ENCODE measurements at regions not wholly inside any gene's neighbourhood (a gene's known extent, or its start where the extent isn't known, plus 50 kb on each side); places are given as distances from the start of the nearest gene placed in this dataset.
A peak's percentile ranks its signal among the peaks of the same experiment; 100 is the strongest.

DNA sequence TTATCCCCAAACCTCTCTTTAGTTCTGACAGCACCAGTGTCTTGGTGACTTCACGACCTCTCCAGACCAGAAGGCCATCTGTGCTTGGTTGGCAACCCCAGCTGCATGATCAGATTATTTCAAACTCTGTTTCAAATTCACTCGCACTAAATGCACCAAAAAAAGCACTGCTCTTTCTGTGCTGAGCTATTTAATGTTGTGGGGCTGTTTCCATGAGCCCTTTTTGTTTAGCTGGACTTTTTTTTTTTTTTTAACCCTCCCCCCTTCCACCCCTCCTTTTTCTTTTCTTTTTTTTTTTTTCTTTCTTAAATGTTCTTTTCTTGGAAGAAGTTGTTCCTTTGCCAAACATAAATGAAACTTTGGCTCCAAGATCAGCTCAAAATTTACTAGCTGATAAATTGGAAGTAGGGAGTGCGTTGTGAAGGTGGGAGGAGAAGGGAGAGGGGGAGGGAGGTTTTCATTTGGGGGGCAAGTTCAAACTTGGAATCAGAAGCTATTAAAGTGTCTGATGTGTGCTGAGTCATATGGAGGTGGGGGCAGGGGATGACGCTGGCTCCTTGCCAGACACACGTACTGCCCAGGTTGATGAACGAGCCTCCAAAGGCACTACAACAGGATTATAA is 543.0 kb upstream of the TNP1 start:
- DNase-seq = no peak

DNA sequence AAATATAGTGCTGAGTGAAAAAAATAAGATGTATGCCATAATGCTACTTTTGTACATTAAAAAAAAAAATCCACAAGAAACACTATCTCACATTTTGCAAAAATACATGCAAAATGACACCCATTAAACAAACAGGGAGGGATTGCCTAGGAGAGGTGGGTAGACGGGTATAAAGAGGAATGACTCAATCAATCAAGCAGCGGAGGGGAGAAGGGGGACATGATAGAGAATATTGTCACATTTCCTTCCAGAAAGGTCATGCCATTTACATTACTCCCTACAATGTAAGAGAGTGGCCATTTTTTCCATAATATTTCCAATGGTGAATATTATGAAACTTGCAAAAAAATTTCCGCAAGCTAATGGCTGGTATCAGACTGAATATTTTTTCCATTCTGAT is 542.3 kb upstream of the TNP1 start:
- DNase-seq = no peak

DNA sequence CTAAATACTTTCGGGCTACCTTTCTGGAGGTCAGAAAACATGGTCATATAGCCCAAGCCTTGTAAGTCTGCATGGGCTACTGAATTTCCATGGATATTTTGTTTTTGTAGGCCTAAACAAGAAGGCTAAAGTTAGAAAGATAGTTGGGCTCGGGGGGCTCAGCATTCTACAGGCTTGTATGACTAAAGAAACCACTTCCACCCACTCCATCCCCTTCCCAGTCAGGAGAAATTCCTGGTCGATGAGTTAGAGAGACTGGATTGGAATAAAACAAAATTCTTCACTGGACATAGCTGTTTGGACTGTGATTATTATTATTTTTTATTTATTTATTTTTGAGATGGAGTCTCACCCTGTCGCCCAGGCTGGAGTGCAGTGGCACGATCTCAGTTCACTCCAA is 539.4 kb upstream of the TNP1 start:
- DNase-seq = no peak

DNA sequence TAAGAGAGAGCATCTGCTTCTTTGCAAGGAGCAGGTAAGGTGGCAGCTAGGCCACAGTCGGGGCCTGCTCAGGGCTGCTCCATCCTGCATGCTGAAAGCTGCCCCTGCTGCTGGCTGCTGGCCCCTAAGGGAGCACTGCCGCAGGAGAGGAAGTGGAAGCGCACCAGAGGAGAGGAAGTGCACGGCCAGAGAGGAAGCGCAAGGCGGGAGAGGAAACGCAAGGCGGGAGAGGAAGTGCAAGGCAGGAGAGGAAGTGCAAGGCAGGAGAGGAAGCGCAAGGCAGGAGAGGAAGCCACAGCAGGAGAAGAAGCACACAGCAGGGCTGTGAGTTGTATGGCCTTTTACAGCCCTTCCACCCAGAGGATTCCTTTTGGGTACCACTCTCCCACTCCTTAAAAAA is 539.0 kb upstream of the TNP1 start:
- DNase-seq = no peak

DNA sequence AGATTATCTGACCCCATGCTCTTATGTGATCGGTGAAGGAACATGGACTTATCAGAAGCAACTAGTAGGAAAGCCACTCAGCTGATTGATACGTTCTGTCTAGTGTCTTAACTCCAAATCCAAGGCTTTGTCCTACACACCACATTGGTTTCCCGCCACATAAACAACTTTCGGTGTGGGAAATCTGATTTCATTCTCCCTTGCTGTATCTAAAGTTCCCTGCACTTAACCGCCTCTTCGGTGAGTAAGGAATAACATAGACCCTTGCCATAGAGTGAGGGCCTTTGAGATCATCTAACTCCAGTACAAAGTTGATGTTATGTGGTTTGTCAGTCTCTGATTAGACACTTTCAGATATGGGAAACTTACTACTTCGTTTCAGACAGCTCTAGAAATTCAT is 538.2 kb upstream of the TNP1 start:
- no peak for DNase-seq

DNA sequence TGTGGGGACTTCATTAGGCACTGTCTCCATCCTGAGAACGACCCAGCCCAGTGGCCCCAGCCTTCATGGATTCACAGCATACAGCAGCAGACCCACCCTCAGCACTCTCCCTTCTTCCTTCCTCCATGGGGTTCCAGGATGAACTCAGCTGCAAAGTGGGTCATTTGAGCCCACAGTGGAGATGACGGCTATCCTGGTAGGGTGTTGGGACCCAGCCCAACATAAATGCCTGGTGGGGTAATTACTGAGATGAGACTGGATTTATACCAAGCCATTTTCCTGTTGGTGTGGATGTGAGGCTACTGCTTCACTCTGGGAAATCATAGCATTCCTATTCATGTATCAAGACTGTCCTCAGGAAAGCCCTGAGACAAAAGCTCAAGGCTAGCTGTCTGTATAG is 536.7 kb upstream of the TNP1 start:
- DNase-seq = no peak

DNA sequence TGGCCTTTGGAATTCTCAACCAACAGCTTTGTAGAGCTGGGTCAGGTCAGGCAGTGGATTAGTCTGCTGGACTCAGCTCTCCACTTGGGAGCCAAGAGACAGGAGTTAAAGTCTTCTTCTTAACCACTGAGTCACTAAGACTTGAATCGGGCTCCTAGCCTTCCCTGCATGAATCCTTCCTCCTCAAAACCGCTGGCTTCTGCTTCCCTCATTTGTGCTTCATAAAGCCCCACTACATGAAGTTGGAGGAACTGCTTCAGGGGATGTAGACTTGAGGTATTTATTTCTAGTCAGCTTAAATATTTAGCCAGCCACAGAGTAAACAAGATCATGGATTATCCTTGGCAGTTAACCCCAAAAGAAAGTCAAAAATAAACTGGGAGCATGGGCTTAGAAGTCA is 536.3 kb upstream of the TNP1 start:
- no peak for DNase-seq

DNA sequence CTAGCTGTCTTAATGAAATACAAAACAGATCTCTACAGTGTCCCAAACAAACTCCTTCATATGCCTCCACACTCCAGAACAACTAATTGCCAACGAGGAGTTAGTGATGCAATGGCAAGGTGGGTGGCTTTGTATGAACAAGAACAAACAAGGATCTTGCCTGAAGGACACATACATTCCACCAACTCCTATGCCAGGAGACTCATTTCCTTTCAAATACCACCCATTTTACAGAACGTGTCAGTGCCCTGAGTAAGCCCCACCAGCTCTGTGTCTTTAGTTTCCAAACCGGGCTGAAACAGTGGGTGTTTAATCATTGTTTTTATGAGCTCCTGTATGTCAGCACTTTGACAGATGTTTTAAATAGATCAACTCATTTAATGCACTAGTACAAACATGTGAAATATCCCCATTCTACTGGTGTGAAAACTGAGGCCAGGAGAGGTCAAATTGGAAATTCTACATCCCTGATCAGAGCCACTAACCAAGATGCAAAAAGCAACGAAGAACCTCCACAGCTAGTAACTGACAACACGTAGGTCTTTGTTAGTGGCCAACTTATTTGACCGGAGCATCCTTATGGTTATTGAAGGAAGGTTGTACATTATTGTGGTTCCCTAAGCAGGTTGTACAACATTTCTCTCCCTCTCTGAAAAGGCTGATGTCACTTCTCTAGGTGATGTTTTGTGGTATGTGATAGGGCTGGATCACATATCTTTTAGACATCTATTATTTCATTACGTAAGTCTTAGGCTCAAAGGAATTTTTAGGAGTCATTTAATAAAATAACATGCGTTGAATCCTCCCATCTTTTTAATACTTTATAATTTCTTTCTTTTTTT is 534.9 kb upstream of the TNP1 start:
- DNase-seq = no peak

DNA sequence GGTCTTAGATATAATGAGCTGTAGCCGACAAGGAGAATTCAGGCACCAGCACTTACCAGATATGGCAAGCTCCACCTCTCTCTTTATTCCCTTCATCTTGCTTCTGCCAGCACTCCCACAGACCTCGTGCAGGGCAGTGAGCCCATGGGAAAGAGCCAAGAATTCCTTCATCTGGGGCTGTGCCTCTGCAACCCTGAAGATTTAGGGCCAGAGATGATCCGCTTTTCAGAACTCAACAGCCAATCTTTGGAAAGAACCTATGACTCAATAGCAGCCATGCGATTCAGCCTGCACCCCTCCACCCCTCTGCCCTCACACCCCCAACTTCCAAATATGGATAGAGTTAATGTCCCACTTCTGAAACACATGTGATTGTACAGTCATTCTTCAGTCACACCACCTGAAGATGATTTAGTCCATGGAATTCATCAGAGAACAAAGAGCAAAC is 533.7 kb upstream of the TNP1 start:
- DNase-seq = no peak

DNA sequence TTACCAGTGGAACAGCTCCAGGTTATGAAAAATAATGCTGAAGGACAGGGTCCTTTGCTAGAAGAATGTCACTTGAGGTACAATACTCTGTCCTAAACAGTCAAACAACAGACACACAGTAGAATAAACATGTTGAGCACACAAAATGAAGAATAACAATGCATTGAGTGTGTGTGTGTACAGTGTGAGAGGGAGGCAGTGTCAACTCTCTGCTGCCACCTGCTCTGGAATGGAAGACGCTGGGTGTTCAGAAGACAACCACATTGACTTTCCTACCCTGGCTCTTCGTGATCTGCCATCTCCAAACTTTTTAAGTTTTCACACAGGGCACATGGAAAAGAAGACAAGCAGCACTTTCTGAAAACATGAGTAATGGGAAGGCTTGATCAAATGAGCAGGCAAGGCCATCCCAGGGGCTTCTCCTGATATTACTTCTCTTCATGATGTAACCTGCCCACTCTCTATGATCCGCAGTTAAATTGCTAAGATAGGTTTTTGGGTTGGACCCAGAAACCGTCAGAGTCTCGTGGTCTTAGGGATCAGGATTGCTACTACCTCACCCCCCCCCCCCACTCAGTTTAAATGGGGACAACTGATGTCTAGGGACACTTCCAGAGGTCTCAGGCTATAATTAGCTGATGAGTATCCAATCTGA is 533.2 kb upstream of the TNP1 start:
- DNase-seq = no peak

DNA sequence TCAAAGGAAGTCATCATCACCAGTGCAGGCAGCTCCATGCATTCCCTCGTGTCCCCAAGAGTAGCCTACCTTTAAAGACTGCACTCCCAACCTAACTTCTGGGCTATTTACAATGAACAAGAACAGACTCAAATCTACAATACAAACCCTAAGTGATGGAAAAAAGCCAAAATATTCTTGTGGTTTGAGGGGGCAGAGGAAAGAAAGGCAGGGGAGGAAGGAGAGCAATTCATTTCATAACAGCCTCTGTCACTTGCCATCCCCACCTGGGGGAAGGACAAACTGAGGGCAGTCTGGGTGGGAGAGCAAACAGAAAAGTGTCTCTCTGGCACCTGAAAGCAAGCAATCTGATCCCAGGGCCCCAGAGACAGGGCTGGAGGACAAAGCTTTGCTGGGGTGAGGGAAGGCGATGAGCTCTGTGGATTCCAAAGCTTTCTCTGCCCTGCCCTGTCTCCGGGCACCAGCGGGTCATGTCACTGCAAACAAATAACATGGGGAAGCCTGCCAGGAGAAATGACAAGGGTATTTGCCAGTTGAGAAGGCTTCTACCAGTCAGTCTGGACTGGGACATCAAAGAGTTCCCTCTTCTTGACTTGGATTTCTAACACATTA is 528.0 kb upstream of the TNP1 start:
- no peak for DNase-seq

DNA sequence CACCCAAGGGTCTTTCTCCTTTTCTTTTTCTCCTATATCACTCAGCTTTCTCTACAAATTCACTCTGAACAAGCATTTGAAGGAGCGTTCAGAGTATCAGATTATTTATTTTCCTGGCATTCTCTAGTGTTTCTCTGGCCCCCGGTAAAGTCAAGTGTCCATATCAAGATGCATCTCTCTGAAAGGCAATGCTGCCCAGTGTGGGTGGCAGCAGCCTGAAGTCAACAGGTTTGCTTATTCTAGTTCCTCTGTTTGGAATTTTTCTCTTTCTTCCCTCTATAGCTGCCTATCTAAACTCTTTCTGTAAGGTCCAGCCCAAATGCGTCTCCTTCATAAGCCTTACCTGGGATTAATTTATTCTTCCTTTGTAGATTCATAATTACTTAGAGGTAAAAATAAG is 526.2 kb upstream of the TNP1 start:
- DNase-seq = no peak

DNA sequence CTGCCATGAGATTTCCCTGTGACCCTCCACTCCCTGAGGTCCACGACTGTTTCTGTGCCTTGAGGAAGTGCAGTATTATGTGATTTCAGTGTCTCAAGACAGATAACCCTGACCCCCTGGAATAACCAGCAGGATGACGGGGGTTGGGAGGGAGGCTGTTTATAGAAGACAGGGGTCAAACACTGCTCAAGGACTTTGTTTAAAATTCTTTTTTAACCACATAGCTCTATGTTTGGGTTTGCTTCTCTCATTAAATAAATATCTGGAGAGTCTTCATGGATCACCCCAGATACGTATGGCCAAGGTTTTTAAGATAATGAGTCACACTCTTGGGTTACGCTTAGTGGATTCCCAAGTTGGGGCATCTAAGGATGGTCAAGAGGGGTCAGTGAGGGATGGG is 523.8 kb upstream of the TNP1 start:
- DNase-seq = no peak

DNA sequence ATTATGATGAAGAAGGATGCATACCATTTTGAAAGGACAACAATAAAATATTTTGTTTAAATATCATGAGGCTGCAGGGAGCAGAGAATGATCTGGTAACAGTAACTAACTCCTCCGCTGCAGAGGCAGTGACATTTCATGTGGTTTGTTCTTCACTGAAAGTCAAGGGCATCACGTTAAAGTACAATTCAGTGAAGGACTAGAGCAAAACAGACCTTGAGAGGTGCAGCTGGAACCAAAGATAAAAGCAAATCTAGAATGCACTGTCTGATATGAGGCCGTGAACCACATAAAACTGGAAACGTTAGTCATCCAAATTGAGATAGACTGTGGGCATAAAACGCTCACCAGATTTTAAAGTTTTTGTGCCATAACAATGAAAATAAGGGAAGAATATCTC is 522.9 kb upstream of the TNP1 start:
- DNase-seq = no peak

DNA sequence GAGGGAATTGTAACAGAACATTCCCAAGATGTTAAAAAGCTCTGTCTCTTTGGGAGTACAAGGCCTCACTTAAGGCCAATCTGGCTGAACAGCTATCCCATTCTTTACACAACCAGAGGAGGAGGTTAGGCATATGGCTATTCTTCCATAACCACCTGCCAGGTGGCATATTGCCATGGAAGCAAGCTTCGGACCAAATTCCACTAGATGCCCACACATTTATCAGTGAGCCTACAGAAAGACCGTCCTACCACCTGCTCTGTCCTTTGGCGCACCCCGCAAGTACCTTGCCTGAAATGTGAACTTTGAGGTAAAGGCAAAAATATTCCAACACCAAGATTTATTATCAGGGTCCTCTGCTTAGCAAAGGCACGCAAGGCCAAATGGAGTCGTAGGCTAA is 519.9 kb upstream of the TNP1 start:
- no peak for DNase-seq

DNA sequence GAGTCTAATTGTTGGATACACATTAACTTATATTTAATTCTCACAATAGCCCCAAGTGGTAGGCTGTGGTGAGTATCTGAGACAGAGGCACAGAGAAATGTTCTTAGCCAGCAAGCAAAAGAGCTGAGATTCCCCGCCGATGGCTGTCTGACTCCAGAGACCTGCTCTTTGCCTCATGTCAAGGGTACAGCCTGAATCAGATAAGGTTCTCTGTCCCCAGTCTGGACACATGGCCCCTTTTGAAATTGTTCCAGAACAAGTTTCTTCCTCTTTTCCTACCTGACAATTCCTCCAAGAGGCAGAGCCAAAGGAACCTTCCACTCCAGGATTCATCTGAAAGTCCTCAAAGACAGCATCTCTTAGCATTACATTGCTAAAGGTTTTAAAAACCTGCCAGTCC is 512.9 kb upstream of the TNP1 start:
- no peak for DNase-seq

DNA sequence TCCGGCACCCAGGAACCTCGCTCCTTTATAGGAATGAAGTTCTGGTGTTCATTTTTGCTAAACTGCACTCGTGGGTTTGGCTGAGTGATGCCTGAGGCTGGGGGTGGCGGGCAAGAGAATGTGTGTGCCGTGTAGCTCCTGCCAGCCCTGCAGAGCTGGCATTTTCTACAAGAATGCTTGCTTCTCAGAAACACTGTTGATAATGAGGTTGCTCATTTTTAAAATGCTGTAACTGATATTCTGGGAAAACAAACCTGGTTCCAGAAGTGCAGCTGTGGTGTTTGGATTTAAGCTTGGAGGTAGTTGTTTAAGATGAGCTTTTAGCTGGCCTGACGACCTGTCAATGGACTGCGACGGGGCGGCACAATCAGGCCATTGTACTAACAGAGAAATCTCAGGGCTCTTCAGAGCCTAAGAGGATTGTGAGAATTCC is 511.9 kb upstream of the TNP1 start:
- DNase-seq = no peak

DNA sequence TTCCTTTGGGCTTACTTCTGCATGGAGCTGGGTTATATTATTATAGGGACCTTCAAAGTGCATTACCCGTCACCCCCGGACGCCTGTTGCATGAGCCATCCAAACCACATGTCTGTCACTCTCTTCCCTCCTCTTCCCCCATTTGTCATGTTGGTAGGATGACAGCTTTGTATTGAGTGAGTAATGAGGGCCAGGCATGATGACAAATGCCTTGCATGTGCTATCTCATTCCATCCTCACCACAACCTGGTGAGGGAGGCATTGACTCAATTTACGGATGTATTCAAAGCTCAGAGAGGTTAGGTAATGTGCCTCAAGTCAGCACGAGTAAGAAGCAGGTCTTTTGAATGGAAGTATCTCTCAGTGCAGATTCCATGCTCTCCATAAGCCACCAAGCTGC is 510.5 kb upstream of the TNP1 start:
- DNase-seq = no peak

DNA sequence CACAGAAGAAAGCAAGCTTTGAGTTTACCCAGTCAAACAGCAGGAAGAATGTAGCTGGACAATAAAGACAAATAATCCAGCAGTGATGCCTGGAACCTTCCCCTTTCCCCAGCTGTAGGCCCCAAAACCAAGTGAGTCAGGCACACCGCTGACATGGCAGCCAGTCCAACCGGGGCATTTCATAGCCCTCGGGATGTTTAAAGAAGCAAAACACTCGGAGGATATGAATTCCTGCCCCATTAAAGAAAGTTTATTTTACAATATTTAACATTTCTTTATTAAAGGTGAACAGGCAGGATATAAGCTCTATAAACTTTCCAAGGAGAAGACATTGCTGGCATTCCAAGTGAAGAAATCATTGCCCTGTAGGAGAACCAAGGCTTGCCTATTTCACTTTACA is 507.6 kb upstream of the TNP1 start:
- no peak for DNase-seq

DNA sequence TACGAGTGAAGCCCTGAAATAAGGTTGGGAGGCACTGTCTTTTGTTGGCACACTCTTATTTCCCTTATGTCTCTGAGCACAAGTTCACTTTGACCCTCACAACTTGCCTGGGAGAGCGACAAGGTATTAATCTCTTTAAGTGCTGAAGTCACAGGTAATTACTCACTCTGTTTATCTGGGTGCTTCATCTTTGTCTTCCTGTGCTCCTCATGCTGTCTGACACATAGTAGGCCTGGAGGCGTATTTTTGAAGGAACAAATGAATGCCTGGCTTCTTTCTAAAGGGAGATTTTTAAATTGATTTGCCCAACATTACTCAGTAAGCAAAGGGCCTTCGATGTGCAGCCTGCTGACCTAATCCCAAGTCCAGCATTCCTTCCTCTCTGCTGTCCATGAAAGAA is 507.1 kb upstream of the TNP1 start:
- no peak for DNase-seq

DNA sequence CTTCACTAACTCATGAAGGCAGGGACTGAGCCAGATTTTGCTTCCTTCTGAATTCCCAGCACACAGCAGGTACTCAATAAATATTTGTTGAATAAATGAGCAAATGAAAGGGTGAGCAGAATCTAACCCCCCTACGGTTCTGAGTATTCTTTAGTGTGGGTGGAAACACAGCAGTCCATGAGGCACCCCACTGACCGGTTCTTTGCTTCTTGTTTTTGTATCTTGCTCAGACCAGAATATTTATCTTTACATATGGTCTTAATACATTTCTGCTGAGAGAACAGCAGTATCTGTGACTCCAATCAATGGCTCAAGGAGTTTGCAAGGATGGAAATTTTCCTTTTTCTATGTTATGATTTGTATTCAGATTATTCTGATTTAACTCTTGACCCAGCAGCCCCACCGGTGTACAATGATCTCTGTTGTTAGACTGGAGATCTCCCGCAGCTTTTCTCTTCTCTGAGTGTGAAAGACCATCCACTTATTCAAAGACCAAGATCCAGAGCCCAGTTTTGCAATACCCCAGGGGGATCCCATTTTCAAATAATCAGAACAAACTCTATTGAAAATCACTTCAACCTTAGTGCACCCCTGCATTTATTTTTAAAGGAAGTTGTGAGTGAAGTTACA is 506.5 kb upstream of the TNP1 start:
- DNase-seq = peak; percentile 4 to 40

DNA sequence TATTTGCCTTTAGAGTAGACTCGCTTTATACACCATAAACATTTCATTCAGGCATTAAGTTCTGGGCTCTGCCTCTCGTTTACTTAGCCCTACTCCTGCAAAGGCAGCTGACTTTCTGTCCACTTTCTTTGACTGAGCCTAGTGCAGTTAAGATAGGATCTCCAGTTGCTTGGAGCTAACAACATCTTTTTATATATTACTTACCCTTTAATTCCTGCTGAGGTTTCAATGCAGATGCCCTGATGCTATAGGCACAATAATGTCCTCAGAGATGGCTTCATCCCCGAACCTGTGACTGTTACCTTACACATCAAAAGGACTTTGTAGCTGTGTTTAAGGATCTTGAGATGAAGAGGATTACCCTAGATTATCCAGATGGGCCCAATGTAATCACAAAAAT is 505.8 kb upstream of the TNP1 start:
- DNase-seq = no peak

DNA sequence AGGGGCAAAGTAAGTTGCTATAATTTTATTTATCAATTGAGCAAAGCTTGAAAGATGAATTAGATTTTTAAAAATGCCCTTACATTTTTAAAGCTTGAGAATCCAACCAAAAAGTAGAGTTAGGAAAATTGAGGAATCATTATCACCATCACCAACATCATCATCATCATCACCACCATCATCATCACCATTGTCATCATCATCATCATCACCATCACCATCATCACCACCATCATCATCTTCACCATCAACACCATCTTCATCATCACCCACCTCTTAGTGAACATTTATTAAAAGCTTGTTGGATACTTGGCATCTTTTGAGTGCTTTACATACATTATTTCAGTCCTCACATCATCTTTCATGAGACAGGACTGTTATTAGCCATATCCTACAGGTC is 504.4 kb upstream of the TNP1 start:
- no peak for DNase-seq

Data from NCI-H2081 (cell line).